Activated naive CD4-positive, alpha-beta T cell (primary cell): ENCODE measurements at regions not wholly inside any gene's neighbourhood (a gene's known extent, or its start where the extent isn't known, plus 50 kb on each side); places are given as distances from the start of the nearest gene placed in this dataset.
"Not testable (repeated sequence)": the region's sequence is repeated elsewhere in the genome, so short reads cannot be mapped to it uniquely, and the experiment has no call there.

Source experiments
- DNase-seq, 4 experiments: peaks; one replicate each; lab custom pipeline; 2025; lab: John Stamatoyannopoulos, UW

GRCh38 chr4:123638834-123639233 lies 242.2 kb downstream of the SPRY1 start:
- DNase-seq = no peak

- DNase-seq = no peak
Observed at GRCh38 chr4:123640271-123640670, 243.7 kb downstream of the SPRY1 start.

GRCh38 chr4:123640824-123641223 lies 244.2 kb downstream of the SPRY1 start:
- DNase-seq = no peak

GRCh38 chr4:123643691-123644090 lies 247.1 kb downstream of the SPRY1 start:
- no peak for DNase-seq

- no peak for DNase-seq
Observed at GRCh38 chr4:123649250-123649644, 252.7 kb downstream of the SPRY1 start.

GRCh38 chr4:123649645-123650391 lies 253.2 kb downstream of the SPRY1 start:
- DNase-seq = no peak

GRCh38 chr4:123651066-123651465 lies 254.5 kb downstream of the SPRY1 start:
- no peak for DNase-seq

- DNase-seq = no peak
Observed at GRCh38 chr4:123651536-123652180, 255.1 kb downstream of the SPRY1 start.

- no peak for DNase-seq
Observed at GRCh38 chr4:123652476-123652875, 255.9 kb downstream of the SPRY1 start.

- DNase-seq = no peak
Observed at GRCh38 chr4:123653236-123653635, 256.6 kb downstream of the SPRY1 start.

- DNase-seq = not testable (repeated sequence)
Observed at GRCh38 chr4:123656746-123657294, 260.2 kb downstream of the SPRY1 start.

- DNase-seq = not testable (repeated sequence)
Observed at GRCh38 chr4:123657606-123658005, 261.0 kb downstream of the SPRY1 start.

- DNase-seq = no peak
Observed at GRCh38 chr4:123659262-123659661, 262.7 kb downstream of the SPRY1 start.

GRCh38 chr4:123659730-123660129 lies 263.1 kb downstream of the SPRY1 start:
- no peak for DNase-seq

- no peak for DNase-seq
Observed at GRCh38 chr4:123661080-123661737, 264.6 kb downstream of the SPRY1 start.

- no peak for DNase-seq
Observed at GRCh38 chr4:123662827-123663226, 266.2 kb downstream of the SPRY1 start.

- DNase-seq = no peak
Observed at GRCh38 chr4:123666486-123666885, 269.9 kb downstream of the SPRY1 start.

- DNase-seq = no peak
Observed at GRCh38 chr4:123667496-123667895, 270.9 kb downstream of the SPRY1 start.

- no peak for DNase-seq
Observed at GRCh38 chr4:123667991-123668390, 271.4 kb downstream of the SPRY1 start.

GRCh38 chr4:123671636-123672404 lies 275.2 kb downstream of the SPRY1 start:
- no peak for DNase-seq

GRCh38 chr4:123672987-123673386 lies 276.4 kb downstream of the SPRY1 start:
- DNase-seq = no peak

- DNase-seq = no peak
Observed at GRCh38 chr4:123673971-123674370, 277.4 kb downstream of the SPRY1 start.
